Testis (tissue), 2 donors: ENCODE measurements at regions not wholly inside any gene's neighbourhood (a gene's known extent, or its start where the extent isn't known, plus 50 kb on each side); places are given as distances from the start of the nearest gene placed in this dataset.

Source experiments
- CTCF ChIP-seq, 3 experiments: fragments of 450-650 bp in 2 of 3; fragments of 200-600 bp in 1 of 3; sonication (generic) in 1 of 3; IDR thresholded peaks; one replicate each; pipeline ENCODE4 v1.5.1; 2016 to 2019; ENCODE audit warnings: antibody characterized with exemption in 3 of 3, mild to moderate bottlenecking in 2 of 3, moderate library complexity in 1 of 3
- POLR2A ChIP-seq: fragments of 450-650 bp; IDR thresholded peaks from one replicate; pipeline ENCODE4 v1.6.1; 2017; ENCODE audit warnings: antibody characterized with exemption, mild to moderate bottlenecking, moderate library complexity

- TF ChIP-seq CTCF (IDR thresholded peaks at IDR 0.05) (no peak), POLR2A (no peak)
Observed at GRCh38 chr6:155770856-155771255, 315.2 kb upstream of the NOX3 start.
